Trophoblast cell (in vitro differentiated cells and primary cell): ENCODE measurements at regions not wholly inside any gene's neighbourhood (a gene's known extent, or its start where the extent isn't known, plus 50 kb on each side); places are given as distances from the start of the nearest gene placed in this dataset.

ENCODE experiments used
- DNase-seq, 2 donors: peaks; one replicate each; pipeline ENCODE4 v3.0.0-alpha.2; 2016
- H2AFZ ChIP-seq: 2 replicates; pipeline ENCODE4 v1.6.1; 2013; ENCODE audit warnings: low read length, moderate library complexity, mild to moderate bottlenecking; ENCODE audit not compliant: insufficient read depth, poor library complexity
- H2AK5ac ChIP-seq: 2 replicates; pipeline ENCODE4 v1.6.1; 2013; ENCODE audit warnings: mild to moderate bottlenecking, low read length
- H2BK120ac ChIP-seq: 2 replicates; pipeline ENCODE4 v1.6.1; 2013; ENCODE audit warnings: low read length, mild to moderate bottlenecking, moderate library complexity; ENCODE audit not compliant: insufficient read depth, poor library complexity
- H2BK12ac ChIP-seq: 2 replicates; pipeline ENCODE4 v1.6.1; 2013; ENCODE audit warnings: mild to moderate bottlenecking, low read length, moderate library complexity
- H2BK5ac ChIP-seq: 2 replicates; pipeline ENCODE4 v1.6.1; 2013; ENCODE audit warnings: low read length, low read depth, moderate library complexity, mild to moderate bottlenecking; ENCODE audit not compliant: poor library complexity
- H3K14ac ChIP-seq: 2 replicates; pipeline ENCODE4 v1.6.1; 2013; ENCODE audit warnings: mild to moderate bottlenecking, low read length
- H3K18ac ChIP-seq: 2 replicates; pipeline ENCODE4 v1.6.1; 2013; ENCODE audit warnings: mild to moderate bottlenecking, low read length
- H3K23ac ChIP-seq: 2 replicates; pipeline ENCODE4 v1.6.1; 2013; ENCODE audit warnings: low read length
- H3K27ac ChIP-seq: 2 replicates; pipeline ENCODE4 v1.5.1; 2013; ENCODE audit warnings: low read depth, mild to moderate bottlenecking, inconsistent platforms, low read length, moderate library complexity
- H3K27me3 ChIP-seq: 2 replicates; pipeline ENCODE4 v1.6.1; 2013; ENCODE audit warnings: inconsistent platforms, mild to moderate bottlenecking, low read length, moderate library complexity; ENCODE audit not compliant: insufficient read depth
- H3K36me3 ChIP-seq, 2 experiments: 1 replicate in 1 of 2; 2 replicates in 1 of 2; pipeline ENCODE4 v1.6.1; 2013; ENCODE audit warnings: low read length in 2 of 2, mild to moderate bottlenecking in 2 of 2, moderate library complexity in 1 of 2; ENCODE audit not compliant: insufficient read depth in 2 of 2, control insufficient read depth in 1 of 2
- H3K4ac ChIP-seq: 2 replicates; pipeline ENCODE4 v1.6.1; 2013; ENCODE audit warnings: low read depth, mild to moderate bottlenecking, low read length, moderate library complexity
- H3K4me1 ChIP-seq, 2 experiments: 1 replicate in 1 of 2; 2 replicates in 1 of 2; pipeline ENCODE4 v1.6.1; 2013; ENCODE audit warnings: low read length in 2 of 2, mild to moderate bottlenecking in 2 of 2, moderate library complexity in 1 of 2; ENCODE audit not compliant: insufficient read depth in 2 of 2, control insufficient read depth in 1 of 2
- H3K4me2 ChIP-seq: 2 replicates; pipeline ENCODE4 v1.6.1; 2013; ENCODE audit warnings: inconsistent platforms, mild to moderate bottlenecking, low read length, moderate library complexity
- H3K4me3 ChIP-seq: 2 replicates; pipeline ENCODE4 v1.5.1; 2013; ENCODE audit warnings: mild to moderate bottlenecking, low read depth, low read length, inconsistent platforms
- H3K79me1 ChIP-seq: one replicate; pipeline ENCODE4 v1.6.1; 2013; ENCODE audit warnings: low read length
- H3K79me2 ChIP-seq: 2 replicates; pipeline ENCODE4 v1.6.1; 2013; ENCODE audit warnings: low read length, mild to moderate bottlenecking; ENCODE audit not compliant: control insufficient read depth, insufficient read depth, poor library complexity
- H3K9ac ChIP-seq: 2 replicates; pipeline ENCODE4 v1.6.1; 2013; ENCODE audit warnings: mild to moderate bottlenecking, low read length
- H3K9me3 ChIP-seq: 2 replicates; pipeline ENCODE4 v1.6.1; 2013; ENCODE audit warnings: low read depth, mild to moderate bottlenecking, control low read depth, inconsistent platforms, low read length; ENCODE audit not compliant: insufficient read depth
- H4K12ac ChIP-seq: 2 replicates; pipeline ENCODE4 v1.6.1; 2013; ENCODE audit warnings: low read depth, mild to moderate bottlenecking, low read length, moderate library complexity
- H4K8ac ChIP-seq: 2 replicates; pipeline ENCODE4 v1.6.1; 2013; ENCODE audit warnings: low read depth, mild to moderate bottlenecking, low read length, moderate library complexity
- H4K91ac ChIP-seq: one replicate; pipeline ENCODE4 v1.6.1; 2013; ENCODE audit warnings: low read depth, mild to moderate bottlenecking, low read length, moderate library complexity
- WGBS: extraction: QIAGEN DNeasy Blood & Tissue Kit; methylation state at CpG from one replicate; pipeline ENCODE4 v1.1.7; 2013; ENCODE audit warnings: missing lambda C conversion rate; ENCODE audit not compliant: insufficient read length, insufficient coverage; ENCODE audit errors: extremely low coverage; 5-methylcytosine and 5-hydroxymethylcytosine counted together

- Histone ChIP-seq H3K27ac (no peak overlapping the region), H2BK5ac (no peak overlapping the region), H3K79me1 (no peaks in the 10 kb centered on the region), H3K4me3 (no peak overlapping the region), H3K23ac (no peak overlapping the region), H3K18ac (no peak overlapping the region), H3K9me3 (no peaks in the 10 kb centered on the region), H4K12ac (no peak overlapping the region), H2AFZ (no peak overlapping the region), H3K36me3 (no peaks in the 10 kb centered on the region), H2AK5ac (no peak overlapping the region), H3K27me3 (no peaks in the 10 kb centered on the region), H2BK12ac (no peak overlapping the region), H2BK120ac (no peak overlapping the region), H3K4me1 (no peaks in the 10 kb centered on the region), H3K4ac (no peak overlapping the region), H4K91ac (no peak overlapping the region), H4K8ac (no peak overlapping the region), H3K79me2 (no peaks in the 10 kb centered on the region), H3K4me2 (no peak overlapping the region), H3K9ac (no peak overlapping the region), H3K14ac (no peak overlapping the region)
- no CpG with 5 or more reads among the region's 4 CpGs for WGBS
- DNase-seq, result no peak
These were observed 767.7 kb downstream of the LIG4 start for GRCh38 chr13:107447591-107447990.

- Histone ChIP-seq H3K79me1 (no peaks in the 10 kb centered on the region), H4K12ac (no peak overlapping the region), H2BK12ac (no peak overlapping the region), H3K4ac (no peak overlapping the region), H3K9me3 (no peaks in the 10 kb centered on the region), H3K79me2 (no peaks in the 10 kb centered on the region), H3K4me1 (no peaks in the 10 kb centered on the region), H3K36me3 (no peaks in the 10 kb centered on the region), H3K27ac (no peak overlapping the region), H3K23ac (no peak overlapping the region), H3K18ac (no peak overlapping the region), H4K91ac (no peak overlapping the region), H3K4me3 (no peak overlapping the region), H3K4me2 (no peak overlapping the region), H3K14ac (no peak overlapping the region), H3K9ac (no peak overlapping the region), H3K27me3 (no peaks in the 10 kb centered on the region), H2BK120ac (no peak overlapping the region), H4K8ac (no peak overlapping the region), H2BK5ac (no peak overlapping the region), H2AFZ (no peak overlapping the region), H2AK5ac (no peak overlapping the region)
- DNase-seq, result no peak
- WGBS, result no CpG with 5 or more reads among the region's 3 CpGs
These were observed 774.1 kb downstream of the LIG4 start for GRCh38 chr13:107441279-107441678.

GRCh38 chr13:107438251-107438650 is 777.1 kb downstream of the LIG4 start:
- no peak overlapping the region for H2BK5ac ChIP-seq
- H3K4me1 ChIP-seq, result no peaks in the 10 kb centered on the region
- H3K4ac ChIP-seq, result no peak overlapping the region
- no peak overlapping the region for H3K23ac ChIP-seq
- no peak overlapping the region for H3K4me2 ChIP-seq
- no peak overlapping the region for H2AK5ac ChIP-seq
- no peak overlapping the region for H4K8ac ChIP-seq
- no peak overlapping the region for H3K4me3 ChIP-seq
- no peak overlapping the region for H2AFZ ChIP-seq
- H2BK12ac ChIP-seq, result no peak overlapping the region
- no CpG with 5 or more reads among the region's 1 CpG for WGBS
- H3K9me3 ChIP-seq, result no peaks in the 10 kb centered on the region
- no peaks in the 10 kb centered on the region for H3K27me3 ChIP-seq
- H3K79me1 ChIP-seq, result no peaks in the 10 kb centered on the region
- no peak overlapping the region for H2BK120ac ChIP-seq
- no peak overlapping the region for H4K91ac ChIP-seq
- no peak overlapping the region for H4K12ac ChIP-seq
- no peaks in the 10 kb centered on the region for H3K79me2 ChIP-seq
- H3K14ac ChIP-seq, result no peak overlapping the region
- no peak overlapping the region for H3K9ac ChIP-seq
- H3K27ac ChIP-seq, result no peak overlapping the region
- H3K36me3 ChIP-seq, result no peaks in the 10 kb centered on the region
- DNase-seq, result no peak
- H3K18ac ChIP-seq, result no peak overlapping the region

- no peak overlapping the region for H2BK5ac ChIP-seq
- H4K91ac ChIP-seq, result no peak overlapping the region
- no peak overlapping the region for H3K27ac ChIP-seq
- no peak overlapping the region for H4K8ac ChIP-seq
- H3K4ac ChIP-seq, result no peak overlapping the region
- H3K27me3 ChIP-seq, result no peaks in the 10 kb centered on the region
- H3K79me2 ChIP-seq, result no peaks in the 10 kb centered on the region
- no peak overlapping the region for H2BK120ac ChIP-seq
- H3K36me3 ChIP-seq, result no peaks in the 10 kb centered on the region
- no peak for DNase-seq
- WGBS, result no CpG with 5 or more reads among the region's 4 CpGs
- no peak overlapping the region for H2AK5ac ChIP-seq
- H2BK12ac ChIP-seq, result no peak overlapping the region
- no peak overlapping the region for H3K23ac ChIP-seq
- H3K14ac ChIP-seq, result no peak overlapping the region
- no peak overlapping the region for H2AFZ ChIP-seq
- H4K12ac ChIP-seq, result no peak overlapping the region
- no peaks in the 10 kb centered on the region for H3K79me1 ChIP-seq
- no peaks in the 10 kb centered on the region for H3K9me3 ChIP-seq
- H3K4me3 ChIP-seq, result no peak overlapping the region
- H3K18ac ChIP-seq, result no peak overlapping the region
- H3K4me2 ChIP-seq, result no peak overlapping the region
- H3K9ac ChIP-seq, result no peak overlapping the region
- H3K4me1 ChIP-seq, result no peaks in the 10 kb centered on the region
These were observed 781.0 kb downstream of the LIG4 start for GRCh38 chr13:107434347-107434746.

- Histone ChIP-seq H3K27me3 (no peaks in the 10 kb centered on the region), H3K27ac (no peak overlapping the region), H3K14ac (no peak overlapping the region), H3K4me1 (no peaks in the 10 kb centered on the region), H4K12ac (no peak overlapping the region), H3K4me3 (no peak overlapping the region), H3K4ac (no peak overlapping the region), H3K79me1 (no peaks in the 10 kb centered on the region), H4K8ac (no peak overlapping the region), H3K9ac (no peak overlapping the region), H3K4me2 (no peak overlapping the region), H4K91ac (no peak overlapping the region), H2BK5ac (no peak overlapping the region), H2BK12ac (no peak overlapping the region), H3K23ac (no peak overlapping the region), H2AFZ (no peak overlapping the region), H3K79me2 (no peaks in the 10 kb centered on the region), H3K36me3 (no peaks in the 10 kb centered on the region), H3K9me3 (no peaks in the 10 kb centered on the region), H3K18ac (no peak overlapping the region), H2AK5ac (no peak overlapping the region), H2BK120ac (no peak overlapping the region)
- no peak for DNase-seq
These were observed 787.8 kb downstream of the LIG4 start for GRCh38 chr13:107427536-107427935.
